ENCODE measurements at regions not wholly inside any gene's neighbourhood (a gene's known extent, or its start where the extent isn't known, plus 50 kb on each side); places are given as distances from the start of the nearest gene placed in this dataset.

- in situ Hi-C loops (cut with MboI; ENCODE audit: low sequenced_read_pairs), result no loop called here
These were observed 67.8 kb upstream of the BCAR3 start for GRCh38 chr1:93749487-93749886.

GRCh38 chr1:93746021-93746812 is 64.6 kb upstream of the BCAR3 start:
- in situ Hi-C loops (cut with MboI; ENCODE audit: low sequenced_read_pairs), result no loop called here

GRCh38 chr1:93744299-93744988 is 62.8 kb upstream of the BCAR3 start:
- in situ Hi-C loops (cut with MboI; ENCODE audit: low sequenced_read_pairs), result no loop called here

GRCh38 chr1:93743465-93743864 is 61.8 kb upstream of the BCAR3 start:
- in situ Hi-C loops (cut with MboI; ENCODE audit: low sequenced_read_pairs), result no loop called here

- in situ Hi-C loops (cut with MboI; ENCODE audit: low sequenced_read_pairs), result no loop called here
These were observed 59.0 kb upstream of the BCAR3 start for GRCh38 chr1:93740601-93741031.

- in situ Hi-C loops (cut with MboI; ENCODE audit: low sequenced_read_pairs), result no loop called here
These were observed 58.5 kb upstream of the BCAR3 start for GRCh38 chr1:93740157-93740556.

- in situ Hi-C loops (cut with MboI; ENCODE audit: low sequenced_read_pairs), result no loop called here
These were observed 57.8 kb upstream of the BCAR3 start for GRCh38 chr1:93739472-93739871.

- in situ Hi-C loops (cut with MboI; ENCODE audit: low sequenced_read_pairs), result no loop called here
These were observed 57.3 kb upstream of the BCAR3 start for GRCh38 chr1:93738926-93739325.

- in situ Hi-C loops (cut with MboI; ENCODE audit: low sequenced_read_pairs), result no loop called here
These were observed 56.5 kb upstream of the BCAR3 start for GRCh38 chr1:93738075-93738622.

- in situ Hi-C loops (cut with MboI; ENCODE audit: low sequenced_read_pairs), result no loop called here
These were observed 54.1 kb upstream of the BCAR3 start for GRCh38 chr1:93735722-93736121.

GRCh38 chr1:93734999-93735398 is 53.4 kb upstream of the BCAR3 start:
- in situ Hi-C loops (cut with MboI; ENCODE audit: low sequenced_read_pairs), result no loop called here

GRCh38 chr1:93733340-93733739 is 51.7 kb upstream of the BCAR3 start:
- in situ Hi-C loops (cut with MboI; ENCODE audit: low sequenced_read_pairs), result no loop called here

GRCh38 chr1:93732514-93732913 is 50.9 kb upstream of the BCAR3 start:
- in situ Hi-C loops (cut with MboI; ENCODE audit: low sequenced_read_pairs), result no loop called here
